PFSK-1 (cell line): ENCODE measurements at regions not wholly inside any gene's neighbourhood (a gene's known extent, or its start where the extent isn't known, plus 50 kb on each side); places are given as distances from the start of the nearest gene placed in this dataset.

ENCODE experiments used
- FOXP2 ChIP-seq: optimal IDR thresholded peaks from 2 replicates; pipeline ENCODE3; 2011; ENCODE audit warnings: borderline replicate concordance, control low read depth, inconsistent platforms; ENCODE audit not compliant: insufficient read depth; ENCODE audit errors: extremely low read length, extremely low read depth
- POLR2AphosphoS5 ChIP-seq: IDR thresholded peaks from 2 replicates; pipeline ENCODE4 v1.6.1; 2012; ENCODE audit warnings: low read depth, mild to moderate bottlenecking, control low read depth, low read length, moderate library complexity
- SIN3A ChIP-seq: IDR thresholded peaks from 2 replicates; pipeline ENCODE4 v1.6.1; 2012; ENCODE audit warnings: mild to moderate bottlenecking, low read length, moderate library complexity, borderline replicate concordance; ENCODE audit not compliant: insufficient read depth
- TAF1 ChIP-seq: IDR thresholded peaks from 2 replicates; pipeline ENCODE4 v1.6.1; 2012; ENCODE audit warnings: low read length, control low read depth, borderline replicate concordance; ENCODE audit not compliant: insufficient read depth
- TF ChIP-seq, protein P1 (sequence below), 2 experiments: IDR thresholded peaks; 2 replicates each; pipeline versions ENCODE4 v1.6.1 to v1.8.0; 2011 to 2012; ENCODE audit warnings: low read depth in 2 of 2, low read length in 2 of 2, control low read depth in 1 of 2, inconsistent platforms in 1 of 2, mild to moderate bottlenecking in 1 of 2, moderate library complexity in 1 of 2; ENCODE audit not compliant: insufficient read depth in 1 of 2

- TF ChIP-seq POLR2AphosphoS5 (no peak), SIN3A (no peak), TAF1 (no peak), FOXP2 (no peak)
- TF ChIP-seq, protein P1, sequence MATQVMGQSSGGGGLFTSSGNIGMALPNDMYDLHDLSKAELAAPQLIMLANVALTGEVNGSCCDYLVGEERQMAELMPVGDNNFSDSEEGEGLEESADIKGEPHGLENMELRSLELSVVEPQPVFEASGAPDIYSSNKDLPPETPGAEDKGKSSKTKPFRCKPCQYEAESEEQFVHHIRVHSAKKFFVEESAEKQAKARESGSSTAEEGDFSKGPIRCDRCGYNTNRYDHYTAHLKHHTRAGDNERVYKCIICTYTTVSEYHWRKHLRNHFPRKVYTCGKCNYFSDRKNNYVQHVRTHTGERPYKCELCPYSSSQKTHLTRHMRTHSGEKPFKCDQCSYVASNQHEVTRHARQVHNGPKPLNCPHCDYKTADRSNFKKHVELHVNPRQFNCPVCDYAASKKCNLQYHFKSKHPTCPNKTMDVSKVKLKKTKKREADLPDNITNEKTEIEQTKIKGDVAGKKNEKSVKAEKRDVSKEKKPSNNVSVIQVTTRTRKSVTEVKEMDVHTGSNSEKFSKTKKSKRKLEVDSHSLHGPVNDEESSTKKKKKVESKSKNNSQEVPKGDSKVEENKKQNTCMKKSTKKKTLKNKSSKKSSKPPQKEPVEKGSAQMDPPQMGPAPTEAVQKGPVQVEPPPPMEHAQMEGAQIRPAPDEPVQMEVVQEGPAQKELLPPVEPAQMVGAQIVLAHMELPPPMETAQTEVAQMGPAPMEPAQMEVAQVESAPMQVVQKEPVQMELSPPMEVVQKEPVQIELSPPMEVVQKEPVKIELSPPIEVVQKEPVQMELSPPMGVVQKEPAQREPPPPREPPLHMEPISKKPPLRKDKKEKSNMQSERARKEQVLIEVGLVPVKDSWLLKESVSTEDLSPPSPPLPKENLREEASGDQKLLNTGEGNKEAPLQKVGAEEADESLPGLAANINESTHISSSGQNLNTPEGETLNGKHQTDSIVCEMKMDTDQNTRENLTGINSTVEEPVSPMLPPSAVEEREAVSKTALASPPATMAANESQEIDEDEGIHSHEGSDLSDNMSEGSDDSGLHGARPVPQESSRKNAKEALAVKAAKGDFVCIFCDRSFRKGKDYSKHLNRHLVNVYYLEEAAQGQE (IDR thresholded peaks at IDR 0.05; ENCODE audit: insufficient read depth in 1 of 2, low read depth in 2 of 2, low read length in 2 of 2), result no peak
These were observed 138.9 kb downstream of the MREG start for GRCh38 chr2:215874418-215874817.
